ENCODE measurements at regions not wholly inside any gene's neighbourhood (a gene's known extent, or its start where the extent isn't known, plus 50 kb on each side); places are given as distances from the start of the nearest gene placed in this dataset.

GRCh38 chr2:196449083-196449482, 190.4 kb upstream of the CCDC150 start:
- no peak for DNase-seq

- DNase-seq: no peak
Measured at GRCh38 chr2:196452758-196453157, 186.8 kb upstream of the CCDC150 start.

GRCh38 chr2:196453613-196454047, 185.9 kb upstream of the CCDC150 start:
- DNase-seq: peak; percentile 35

GRCh38 chr2:196454492-196454891, 185.0 kb upstream of the CCDC150 start:
- DNase-seq: no peak

- DNase-seq: peak; percentile 74
Measured at GRCh38 chr2:196459539-196459938, 180.0 kb upstream of the CCDC150 start.

GRCh38 chr2:196463706-196464105, 175.8 kb upstream of the CCDC150 start:
- DNase-seq: no peak

GRCh38 chr2:196464311-196464710, 175.2 kb upstream of the CCDC150 start:
- DNase-seq: no peak

- DNase-seq: no peak
Measured at GRCh38 chr2:196466581-196466980, 172.9 kb upstream of the CCDC150 start.

- DNase-seq: no peak
Measured at GRCh38 chr2:196468394-196468793, 171.1 kb upstream of the CCDC150 start.

- DNase-seq: no peak
Measured at GRCh38 chr2:196473617-196474016, 165.9 kb upstream of the CCDC150 start.

GRCh38 chr2:196475611-196476010, 163.9 kb upstream of the CCDC150 start:
- no peak for DNase-seq

GRCh38 chr2:196478588-196478987, 160.9 kb upstream of the CCDC150 start:
- DNase-seq: no peak

- no peak for DNase-seq
Measured at GRCh38 chr2:196479350-196479749, 160.2 kb upstream of the CCDC150 start.

GRCh38 chr2:196480653-196481323, 158.7 kb upstream of the CCDC150 start:
- no peak for DNase-seq

- DNase-seq: no peak
Measured at GRCh38 chr2:196481324-196481697, 158.2 kb upstream of the CCDC150 start.

GRCh38 chr2:196482119-196483065, 157.1 kb upstream of the CCDC150 start:
- DNase-seq: no peak

GRCh38 chr2:196486146-196486545, 153.4 kb upstream of the CCDC150 start:
- no peak for DNase-seq

GRCh38 chr2:196487417-196487816, 152.1 kb upstream of the CCDC150 start:
- no peak for DNase-seq

- DNase-seq: no peak
Measured at GRCh38 chr2:196489371-196489770, 150.1 kb upstream of the CCDC150 start.

- DNase-seq: no peak
Measured at GRCh38 chr2:196492946-196493345, 146.6 kb upstream of the CCDC150 start.

- DNase-seq: no peak
Measured at GRCh38 chr2:196498962-196499361, 140.6 kb upstream of the CCDC150 start.

- DNase-seq: no peak
Measured at GRCh38 chr2:196499686-196500085, 139.8 kb upstream of the CCDC150 start.

GRCh38 chr2:196500686-196501431, 138.7 kb upstream of the CCDC150 start:
- DNase-seq: no peak
